AG04449 (cell line): ENCODE measurements at regions not wholly inside any gene's neighbourhood (a gene's known extent, or its start where the extent isn't known, plus 50 kb on each side); places are given as distances from the start of the nearest gene placed in this dataset.

ENCODE experiments used
- CTCF ChIA-PET: fragments of 350-600 bp; formaldehyde crosslinking; extraction: SDS; loops from one replicate; lab custom pipeline; 2021; ENCODE audit warnings: antibody characterized with exemption; lab: Yijun Ruan, JAX
- POLR2A ChIA-PET: fragments of 400-600, 350-600 bp; formaldehyde crosslinking; extraction: SDS; loops from one replicate; lab custom pipeline; 2020; ENCODE audit warnings: antibody characterized with exemption, inconsistent platforms; lab: Yijun Ruan, JAX
- DNase-seq: peaks from one replicate; pipeline ENCODE4 v3.0.0-alpha.2; 2010; ENCODE audit warnings: low read depth, low spot score
- H3K4me3 ChIP-seq: 2 replicates; pipeline ENCODE4 v1.5.1; 2011; ENCODE audit warnings: low read depth, mild to moderate bottlenecking, control low read depth, low read length
- TF ChIP-seq, protein P1 (sequence below): IDR thresholded peaks from one replicate; pipeline ENCODE4 v1.5.1; 2011; ENCODE audit warnings: mild to moderate bottlenecking, moderate library complexity, low read length, control low read depth, inconsistent platforms; ENCODE audit not compliant: insufficient read depth; ENCODE audit errors: missing control alignments

DNA sequence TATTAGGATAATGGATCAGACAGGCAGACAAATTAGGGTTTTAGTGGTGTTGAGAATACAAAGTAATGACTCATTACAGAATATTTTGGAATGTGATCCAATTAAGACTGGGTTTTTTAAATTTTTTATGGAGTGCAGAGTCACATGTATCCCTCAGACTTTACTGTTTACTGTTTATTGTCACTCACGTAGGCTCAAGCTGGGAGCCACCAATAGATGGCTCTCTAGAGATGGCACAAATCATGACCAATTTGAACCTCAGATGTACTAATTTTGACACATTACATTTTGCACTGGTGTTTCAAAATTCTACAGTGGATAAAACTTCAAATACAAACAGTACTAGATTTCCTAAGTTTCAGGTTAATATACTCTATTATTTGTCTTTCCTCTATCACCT is 53.6 kb upstream of the ANO3 start:
- TF ChIP-seq, protein P1, sequence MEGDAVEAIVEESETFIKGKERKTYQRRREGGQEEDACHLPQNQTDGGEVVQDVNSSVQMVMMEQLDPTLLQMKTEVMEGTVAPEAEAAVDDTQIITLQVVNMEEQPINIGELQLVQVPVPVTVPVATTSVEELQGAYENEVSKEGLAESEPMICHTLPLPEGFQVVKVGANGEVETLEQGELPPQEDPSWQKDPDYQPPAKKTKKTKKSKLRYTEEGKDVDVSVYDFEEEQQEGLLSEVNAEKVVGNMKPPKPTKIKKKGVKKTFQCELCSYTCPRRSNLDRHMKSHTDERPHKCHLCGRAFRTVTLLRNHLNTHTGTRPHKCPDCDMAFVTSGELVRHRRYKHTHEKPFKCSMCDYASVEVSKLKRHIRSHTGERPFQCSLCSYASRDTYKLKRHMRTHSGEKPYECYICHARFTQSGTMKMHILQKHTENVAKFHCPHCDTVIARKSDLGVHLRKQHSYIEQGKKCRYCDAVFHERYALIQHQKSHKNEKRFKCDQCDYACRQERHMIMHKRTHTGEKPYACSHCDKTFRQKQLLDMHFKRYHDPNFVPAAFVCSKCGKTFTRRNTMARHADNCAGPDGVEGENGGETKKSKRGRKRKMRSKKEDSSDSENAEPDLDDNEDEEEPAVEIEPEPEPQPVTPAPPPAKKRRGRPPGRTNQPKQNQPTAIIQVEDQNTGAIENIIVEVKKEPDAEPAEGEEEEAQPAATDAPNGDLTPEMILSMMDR, result no peak
- ChIA-PET POLR2A (no interaction called here), CTCF (interaction anchor here (0.9 to 2.0 kb wide), 2 partner anchors 294 to 296 kb away, joined by 4 to 14 read pairs; no protein-coding TSS in a partner anchor)
- no peak overlapping the region for H3K4me3 ChIP-seq
- DNase-seq, result no peak
